ENCODE measurements at regions not wholly inside any gene's neighbourhood (a gene's known extent, or its start where the extent isn't known, plus 50 kb on each side); places are given as distances from the start of the nearest gene placed in this dataset.

DNA sequence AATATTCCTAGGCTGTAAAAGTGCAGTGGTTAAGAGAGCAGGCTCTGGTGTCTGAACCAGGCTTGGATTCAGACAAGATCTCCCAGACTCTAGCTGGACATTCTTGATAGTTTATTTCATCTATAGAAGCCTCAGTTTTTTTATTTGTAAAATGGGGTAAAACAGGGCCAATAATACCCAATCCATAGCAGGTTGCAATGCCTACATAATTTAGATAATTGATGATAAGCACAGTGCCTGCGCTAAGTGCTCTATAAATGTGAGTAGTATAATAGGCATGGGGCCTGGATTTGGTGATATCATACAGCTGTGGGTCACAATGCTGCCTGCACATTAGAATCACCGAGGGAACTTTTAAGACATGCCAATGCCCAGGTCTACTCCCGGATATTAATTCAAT is 603.5 kb downstream of the ISL1 start:
- Histone ChIP-seq H3K4me2 (ENCODE audit: low read length) (no peak overlapping the region), H3K9me3 (ENCODE audit: low read length) (no peaks in the 10 kb centered on the region), H3K4me3 (ENCODE audit: low read length) (no peak overlapping the region), H2AFZ (ENCODE audit: low read depth, low read length) (no peak overlapping the region), H3K9ac (ENCODE audit: low read length) (no peak overlapping the region), H3K27me3 (ENCODE audit: insufficient read depth, low read depth, low read length) (no peaks in the 10 kb centered on the region), H3K9me2 (ENCODE audit: insufficient read depth, low read length) (no peaks in the 10 kb centered on the region), H3F3A (ENCODE audit: insufficient read depth, low read length, poor library complexity, severe bottlenecking) (no peaks in the 10 kb centered on the region), H3K27ac (ENCODE audit: low read length) (no peak overlapping the region), H4K20me1 (ENCODE audit: insufficient read depth) (no peaks in the 10 kb centered on the region), H3K36me3 (ENCODE audit: insufficient read depth, low read length) (no peaks in the 10 kb centered on the region), H3K79me2 (replicated peaks; ENCODE audit: insufficient read depth, low read length) (no peaks in the 10 kb centered on the region)
- TF ChIP-seq EZH2 (IDR thresholded peaks at IDR 0.05; ENCODE audit: borderline replicate concordance, insufficient read depth, low read length, poor library complexity, severe bottlenecking) (no peak), EP300 (conservative IDR thresholded peaks at IDR 0.05; ENCODE audit: poor library complexity, severe bottlenecking) (no peak), TAF1 (IDR thresholded peaks at IDR 0.05; ENCODE audit: low read depth) (no peak), RAD21 (conservative IDR thresholded peaks at IDR 0.05) (no peak), MXI1 (conservative IDR thresholded peaks at IDR 0.05; ENCODE audit: poor library complexity, severe bottlenecking) (no peak), POLR2AphosphoS5 (IDR thresholded peaks at IDR 0.05) (no peak)
- TF ChIP-seq, protein P1, sequence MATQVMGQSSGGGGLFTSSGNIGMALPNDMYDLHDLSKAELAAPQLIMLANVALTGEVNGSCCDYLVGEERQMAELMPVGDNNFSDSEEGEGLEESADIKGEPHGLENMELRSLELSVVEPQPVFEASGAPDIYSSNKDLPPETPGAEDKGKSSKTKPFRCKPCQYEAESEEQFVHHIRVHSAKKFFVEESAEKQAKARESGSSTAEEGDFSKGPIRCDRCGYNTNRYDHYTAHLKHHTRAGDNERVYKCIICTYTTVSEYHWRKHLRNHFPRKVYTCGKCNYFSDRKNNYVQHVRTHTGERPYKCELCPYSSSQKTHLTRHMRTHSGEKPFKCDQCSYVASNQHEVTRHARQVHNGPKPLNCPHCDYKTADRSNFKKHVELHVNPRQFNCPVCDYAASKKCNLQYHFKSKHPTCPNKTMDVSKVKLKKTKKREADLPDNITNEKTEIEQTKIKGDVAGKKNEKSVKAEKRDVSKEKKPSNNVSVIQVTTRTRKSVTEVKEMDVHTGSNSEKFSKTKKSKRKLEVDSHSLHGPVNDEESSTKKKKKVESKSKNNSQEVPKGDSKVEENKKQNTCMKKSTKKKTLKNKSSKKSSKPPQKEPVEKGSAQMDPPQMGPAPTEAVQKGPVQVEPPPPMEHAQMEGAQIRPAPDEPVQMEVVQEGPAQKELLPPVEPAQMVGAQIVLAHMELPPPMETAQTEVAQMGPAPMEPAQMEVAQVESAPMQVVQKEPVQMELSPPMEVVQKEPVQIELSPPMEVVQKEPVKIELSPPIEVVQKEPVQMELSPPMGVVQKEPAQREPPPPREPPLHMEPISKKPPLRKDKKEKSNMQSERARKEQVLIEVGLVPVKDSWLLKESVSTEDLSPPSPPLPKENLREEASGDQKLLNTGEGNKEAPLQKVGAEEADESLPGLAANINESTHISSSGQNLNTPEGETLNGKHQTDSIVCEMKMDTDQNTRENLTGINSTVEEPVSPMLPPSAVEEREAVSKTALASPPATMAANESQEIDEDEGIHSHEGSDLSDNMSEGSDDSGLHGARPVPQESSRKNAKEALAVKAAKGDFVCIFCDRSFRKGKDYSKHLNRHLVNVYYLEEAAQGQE (IDR thresholded peaks at IDR 0.05; ENCODE audit: borderline replicate concordance) = no peak
- TF ChIP-seq, protein P2, sequence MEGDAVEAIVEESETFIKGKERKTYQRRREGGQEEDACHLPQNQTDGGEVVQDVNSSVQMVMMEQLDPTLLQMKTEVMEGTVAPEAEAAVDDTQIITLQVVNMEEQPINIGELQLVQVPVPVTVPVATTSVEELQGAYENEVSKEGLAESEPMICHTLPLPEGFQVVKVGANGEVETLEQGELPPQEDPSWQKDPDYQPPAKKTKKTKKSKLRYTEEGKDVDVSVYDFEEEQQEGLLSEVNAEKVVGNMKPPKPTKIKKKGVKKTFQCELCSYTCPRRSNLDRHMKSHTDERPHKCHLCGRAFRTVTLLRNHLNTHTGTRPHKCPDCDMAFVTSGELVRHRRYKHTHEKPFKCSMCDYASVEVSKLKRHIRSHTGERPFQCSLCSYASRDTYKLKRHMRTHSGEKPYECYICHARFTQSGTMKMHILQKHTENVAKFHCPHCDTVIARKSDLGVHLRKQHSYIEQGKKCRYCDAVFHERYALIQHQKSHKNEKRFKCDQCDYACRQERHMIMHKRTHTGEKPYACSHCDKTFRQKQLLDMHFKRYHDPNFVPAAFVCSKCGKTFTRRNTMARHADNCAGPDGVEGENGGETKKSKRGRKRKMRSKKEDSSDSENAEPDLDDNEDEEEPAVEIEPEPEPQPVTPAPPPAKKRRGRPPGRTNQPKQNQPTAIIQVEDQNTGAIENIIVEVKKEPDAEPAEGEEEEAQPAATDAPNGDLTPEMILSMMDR (IDR thresholded peaks at IDR 0.05; ENCODE audit: poor library complexity, severe bottlenecking) = no peak

DNA sequence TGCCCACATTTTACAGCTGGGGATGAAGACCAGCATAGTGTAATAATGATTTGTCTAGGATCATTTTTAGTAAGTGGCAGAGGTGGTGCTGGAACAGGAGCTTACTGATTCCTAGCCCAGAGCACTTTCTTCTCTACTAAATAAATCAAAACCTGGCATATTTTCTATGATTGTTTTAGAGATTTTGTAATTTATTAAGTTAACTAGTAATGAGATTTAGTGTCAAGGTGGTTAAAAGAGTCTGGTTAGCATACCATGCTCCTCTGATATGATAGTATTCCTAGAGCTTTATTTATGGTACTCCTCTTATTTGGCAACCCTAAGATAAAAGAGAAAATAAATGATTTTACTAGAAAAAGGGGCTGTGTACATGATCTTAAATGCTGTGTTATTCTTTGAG is 604.0 kb downstream of the ISL1 start:
- H3K9me3 ChIP-seq (ENCODE audit: low read length) = no peaks in the 10 kb centered on the region
- H3F3A ChIP-seq (ENCODE audit: insufficient read depth, low read length, poor library complexity, severe bottlenecking) = no peaks in the 10 kb centered on the region
- H3K9me2 ChIP-seq (ENCODE audit: insufficient read depth, low read length) = no peaks in the 10 kb centered on the region
- H2AFZ ChIP-seq (ENCODE audit: low read depth, low read length) = no peak overlapping the region
- no peak overlapping the region for H3K4me2 ChIP-seq (ENCODE audit: low read length)
- no peaks in the 10 kb centered on the region for H3K27me3 ChIP-seq (ENCODE audit: insufficient read depth, low read depth, low read length)
- no peak overlapping the region for H3K27ac ChIP-seq (ENCODE audit: low read length)
- no peaks in the 10 kb centered on the region for H3K36me3 ChIP-seq (ENCODE audit: insufficient read depth, low read length)
- no peak overlapping the region for H3K9ac ChIP-seq (ENCODE audit: low read length)
- H3K4me3 ChIP-seq (ENCODE audit: low read length) = no peak overlapping the region
- TF ChIP-seq SMC3 (conservative IDR thresholded peaks at IDR 0.05; ENCODE audit: poor library complexity) (no peak), RAD21 (conservative IDR thresholded peaks at IDR 0.05) (no peak), MXI1 (conservative IDR thresholded peaks at IDR 0.05; ENCODE audit: poor library complexity, severe bottlenecking) (no peak), EP300 (conservative IDR thresholded peaks at IDR 0.05; ENCODE audit: poor library complexity, severe bottlenecking) (no peak), TAF1 (IDR thresholded peaks at IDR 0.05; ENCODE audit: low read depth) (no peak), EZH2 (IDR thresholded peaks at IDR 0.05; ENCODE audit: borderline replicate concordance, insufficient read depth, low read length, poor library complexity, severe bottlenecking) (no peak), POLR2AphosphoS5 (IDR thresholded peaks at IDR 0.05) (no peak)
- TF ChIP-seq, protein P1 (IDR thresholded peaks at IDR 0.05; ENCODE audit: borderline replicate concordance) = no peak
- TF ChIP-seq, protein P2 (IDR thresholded peaks at IDR 0.05; ENCODE audit: poor library complexity, severe bottlenecking) = no peak
- no peaks in the 10 kb centered on the region for H3K79me2 ChIP-seq (replicated peaks; ENCODE audit: insufficient read depth, low read length)
- no peaks in the 10 kb centered on the region for H4K20me1 ChIP-seq (ENCODE audit: insufficient read depth)
